Mesendoderm (in vitro differentiated cells): ENCODE measurements at regions not wholly inside any gene's neighbourhood (a gene's known extent, or its start where the extent isn't known, plus 50 kb on each side); places are given as distances from the start of the nearest gene placed in this dataset.

ENCODE experiments used
- DNase-seq: peaks from one replicate; pipeline ENCODE4 v3.0.0; 2013
- H2AK5ac ChIP-seq: 2 replicates; pipeline ENCODE4 v1.6.1; 2013; ENCODE audit warnings: low read length, inconsistent platforms
- H2BK120ac ChIP-seq: 2 replicates; pipeline ENCODE4 v1.6.1; 2013; ENCODE audit warnings: low read depth, mild to moderate bottlenecking, low read length, moderate library complexity, mixed read lengths
- H2BK15ac ChIP-seq: replicated peaks from 2 replicates; pipeline ENCODE4 v1.6.1; 2013; ENCODE audit warnings: low read depth, mild to moderate bottlenecking, moderate library complexity
- H2BK5ac ChIP-seq: 2 replicates; pipeline ENCODE4 v1.6.1; 2013; ENCODE audit warnings: low read length, inconsistent platforms
- H3K18ac ChIP-seq: 2 replicates; pipeline ENCODE4 v1.6.1; 2013; ENCODE audit warnings: mild to moderate bottlenecking, low read length, mixed read lengths
- H3K23ac ChIP-seq: one replicate; pipeline ENCODE4 v1.6.1; 2013; ENCODE audit warnings: low read length
- H3K27ac ChIP-seq: 2 replicates; pipeline ENCODE4 v1.5.1; 2013; ENCODE audit warnings: low read depth, mild to moderate bottlenecking, inconsistent platforms, low read length, moderate library complexity
- H3K27me3 ChIP-seq: 2 replicates; pipeline ENCODE4 v1.6.1; 2013; ENCODE audit warnings: low read length, control low read depth, mild to moderate bottlenecking, inconsistent platforms; ENCODE audit not compliant: insufficient read depth, poor library complexity
- H3K36me3 ChIP-seq: 2 replicates; pipeline ENCODE4 v1.6.1; 2013; ENCODE audit warnings: low read length, inconsistent platforms; ENCODE audit not compliant: control insufficient read depth, insufficient read depth
- H3K4ac ChIP-seq: one replicate; pipeline ENCODE4 v1.6.1; 2013; ENCODE audit warnings: low read depth, mild to moderate bottlenecking, low read length, moderate library complexity
- H3K4me1 ChIP-seq: 2 replicates; pipeline ENCODE4 v1.6.1; 2013; ENCODE audit warnings: low read depth, low read length, inconsistent platforms; ENCODE audit not compliant: control insufficient read depth
- H3K4me2 ChIP-seq: 2 replicates; pipeline ENCODE4 v1.6.1; 2013; ENCODE audit warnings: low read length
- H3K4me3 ChIP-seq: 2 replicates; pipeline ENCODE4 v1.5.1; 2013; ENCODE audit warnings: mild to moderate bottlenecking, low read length
- H3K56ac ChIP-seq: one replicate; pipeline ENCODE4 v1.6.1; 2013; ENCODE audit warnings: low read length
- H3K79me1 ChIP-seq: 2 replicates; pipeline ENCODE4 v1.6.1; 2013; ENCODE audit warnings: low read length, inconsistent platforms
- H3K79me2 ChIP-seq: 2 replicates; pipeline ENCODE4 v1.6.1; 2013; ENCODE audit warnings: mild to moderate bottlenecking, low read length; ENCODE audit not compliant: control insufficient read depth, insufficient read depth
- H3K9ac ChIP-seq: 2 replicates; pipeline ENCODE4 v1.6.1; 2013; ENCODE audit warnings: low read length, inconsistent platforms
- H4K5ac ChIP-seq: one replicate; pipeline ENCODE4 v1.6.1; 2013; ENCODE audit warnings: low read length
- H4K8ac ChIP-seq: one replicate; pipeline ENCODE4 v1.6.1; 2013; ENCODE audit warnings: low read depth, mild to moderate bottlenecking, control low read depth, low read length, moderate library complexity
- WGBS: extraction: QIAGEN DNeasy Blood & Tissue Kit; methylation state at CpG from one replicate; pipeline ENCODE4 v1.1.7; 2013; ENCODE audit warnings: low lambda C conversion rate, missing lambda C conversion rate; ENCODE audit not compliant: insufficient coverage; ENCODE audit errors: extremely low coverage; 5-methylcytosine and 5-hydroxymethylcytosine counted together

- Histone ChIP-seq H3K79me2 (no peaks in the 10 kb centered on the region), H2BK5ac (no peak overlapping the region), H3K36me3 (no peaks in the 10 kb centered on the region), H3K27me3 (no peaks in the 10 kb centered on the region), H4K5ac (no peak overlapping the region), H3K4me1 (no peaks in the 10 kb centered on the region), H3K4ac (no peak overlapping the region), H4K8ac (no peak overlapping the region), H3K23ac (no peak overlapping the region), H3K79me1 (no peaks in the 10 kb centered on the region), H3K56ac (no peak overlapping the region), H2AK5ac (no peak overlapping the region), H3K9ac (no peak overlapping the region), H2BK120ac (no peak overlapping the region), H2BK15ac (no peak overlapping the region), H3K4me2 (no peak overlapping the region), H3K18ac (no peak overlapping the region), H3K27ac (no peak overlapping the region), H3K4me3 (no peak overlapping the region)
- no CpG with 5 or more reads among the region's 2 CpGs for WGBS
- DNase-seq = no peak
These were observed 304.3 kb upstream of the KITLG start for GRCh38 chr12:88884600-88884999.

DNA sequence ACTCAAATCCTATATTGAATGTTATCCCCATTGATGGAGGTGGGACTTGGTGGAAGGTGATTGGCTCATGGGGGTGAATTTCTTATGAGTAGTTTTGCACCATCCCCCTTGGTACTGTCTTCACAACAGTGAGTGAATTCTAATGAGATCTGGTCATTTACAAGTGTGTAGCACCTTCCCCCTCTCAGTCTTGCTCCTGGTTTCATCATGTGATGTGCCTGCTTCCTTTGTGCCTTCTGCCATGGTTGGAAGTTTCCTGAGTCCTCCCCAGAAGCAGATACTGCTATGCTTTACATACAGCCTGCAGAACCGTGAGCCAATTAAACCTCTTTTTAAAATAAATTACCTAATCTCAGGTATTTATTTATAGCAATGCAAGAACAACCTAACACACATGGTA is 302.4 kb upstream of the KITLG start:
- H2BK5ac ChIP-seq = no peak overlapping the region
- H3K79me2 ChIP-seq = no peaks in the 10 kb centered on the region
- no CpG with 5 or more reads among the region's 1 CpG for WGBS
- no peak overlapping the region for H2BK15ac ChIP-seq
- no peak overlapping the region for H4K8ac ChIP-seq
- no peak overlapping the region for H3K27ac ChIP-seq
- no peak overlapping the region for H2BK120ac ChIP-seq
- H3K9ac ChIP-seq = no peak overlapping the region
- no peak overlapping the region for H2AK5ac ChIP-seq
- H3K23ac ChIP-seq = no peak overlapping the region
- no peak overlapping the region for H4K5ac ChIP-seq
- DNase-seq = peak; percentile 23
- no peak overlapping the region for H3K18ac ChIP-seq
- H3K56ac ChIP-seq = no peak overlapping the region
- H3K4me3 ChIP-seq = no peak overlapping the region
- no peaks in the 10 kb centered on the region for H3K36me3 ChIP-seq
- H3K4ac ChIP-seq = no peak overlapping the region
- no peaks in the 10 kb centered on the region for H3K27me3 ChIP-seq
- H3K79me1 ChIP-seq = no peaks in the 10 kb centered on the region
- no peak overlapping the region for H3K4me2 ChIP-seq
- no peaks in the 10 kb centered on the region for H3K4me1 ChIP-seq

- WGBS = no CpG with 5 or more reads among the region's 2 CpGs
- Histone ChIP-seq H2BK15ac (no peak overlapping the region), H3K4me1 (no peaks in the 10 kb centered on the region), H3K4me2 (no peak overlapping the region), H2BK5ac (no peak overlapping the region), H3K27me3 (no peaks in the 10 kb centered on the region), H3K18ac (no peak overlapping the region), H3K9ac (no peak overlapping the region), H3K4ac (no peak overlapping the region), H3K79me1 (no peaks in the 10 kb centered on the region), H3K27ac (no peak overlapping the region), H3K23ac (no peak overlapping the region), H3K4me3 (no peak overlapping the region), H3K36me3 (no peaks in the 10 kb centered on the region), H3K56ac (no peak overlapping the region), H4K8ac (no peak overlapping the region), H2AK5ac (no peak overlapping the region), H2BK120ac (no peak overlapping the region), H3K79me2 (no peaks in the 10 kb centered on the region), H4K5ac (no peak overlapping the region)
- no peak for DNase-seq
These were observed 299.8 kb upstream of the KITLG start for GRCh38 chr12:88880051-88880450.

DNA sequence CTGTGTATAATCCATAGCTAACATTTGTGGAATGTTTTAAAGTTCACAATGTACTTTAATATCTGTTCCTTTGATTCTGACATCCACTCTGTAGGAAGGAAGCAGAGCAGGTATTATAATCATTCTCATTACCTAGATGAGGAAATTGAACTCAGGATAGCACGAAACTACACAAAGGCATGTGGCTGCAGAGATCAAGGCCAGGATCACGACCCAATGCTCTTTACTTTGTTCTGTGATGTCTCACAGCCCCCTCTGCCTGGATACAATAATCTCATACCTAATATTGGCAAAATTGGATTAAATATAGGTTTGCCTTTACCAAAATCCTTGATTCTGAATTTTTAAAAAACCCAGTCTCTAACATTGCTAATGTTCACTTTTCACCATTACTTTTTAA is 298.0 kb upstream of the KITLG start:
- no peak overlapping the region for H3K9ac ChIP-seq
- no peak overlapping the region for H2BK5ac ChIP-seq
- H3K4me2 ChIP-seq = no peak overlapping the region
- H3K79me1 ChIP-seq = no peaks in the 10 kb centered on the region
- H3K27ac ChIP-seq = no peak overlapping the region
- no peak overlapping the region for H4K8ac ChIP-seq
- H3K56ac ChIP-seq = no peak overlapping the region
- no peak overlapping the region for H3K18ac ChIP-seq
- DNase-seq = no peak
- H3K23ac ChIP-seq = no peak overlapping the region
- WGBS = no CpG with 5 or more reads among the region's 2 CpGs
- no peak overlapping the region for H3K4me3 ChIP-seq
- no peak overlapping the region for H4K5ac ChIP-seq
- no peak overlapping the region for H3K4ac ChIP-seq
- H3K79me2 ChIP-seq = no peaks in the 10 kb centered on the region
- H2BK15ac ChIP-seq = no peak overlapping the region
- H2BK120ac ChIP-seq = no peak overlapping the region
- no peaks in the 10 kb centered on the region for H3K36me3 ChIP-seq
- no peaks in the 10 kb centered on the region for H3K27me3 ChIP-seq
- no peak overlapping the region for H2AK5ac ChIP-seq
- no peaks in the 10 kb centered on the region for H3K4me1 ChIP-seq

DNA sequence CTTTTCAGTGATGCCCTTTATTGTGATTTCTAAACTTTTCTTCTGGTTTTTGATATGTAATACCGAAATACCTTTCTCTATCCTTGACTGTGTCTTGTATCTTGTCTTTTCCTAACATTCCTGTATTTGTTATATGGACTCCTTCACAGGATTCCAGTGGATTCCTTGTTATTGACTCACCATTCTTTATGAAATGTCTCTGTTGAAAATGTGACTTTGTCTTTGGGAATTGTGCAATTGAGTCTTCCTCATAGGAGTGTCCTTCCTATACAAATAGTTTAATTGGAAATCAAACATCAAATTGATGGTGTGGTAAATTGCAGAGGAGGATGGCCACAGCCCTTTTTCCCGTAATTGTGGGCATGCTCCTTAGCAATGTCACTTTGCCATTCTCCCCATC is 296.6 kb upstream of the KITLG start:
- Histone ChIP-seq H3K4me2 (no peak overlapping the region), H4K5ac (no peak overlapping the region), H3K27ac (no peak overlapping the region), H3K36me3 (no peaks in the 10 kb centered on the region), H2AK5ac (no peak overlapping the region), H3K56ac (no peak overlapping the region), H2BK5ac (no peak overlapping the region), H2BK15ac (no peak overlapping the region), H3K4me1 (no peaks in the 10 kb centered on the region), H3K18ac (no peak overlapping the region), H3K23ac (no peak overlapping the region), H2BK120ac (no peak overlapping the region), H3K4me3 (no peak overlapping the region), H4K8ac (no peak overlapping the region), H3K79me2 (no peaks in the 10 kb centered on the region), H3K9ac (no peak overlapping the region), H3K79me1 (no peaks in the 10 kb centered on the region), H3K4ac (no peak overlapping the region), H3K27me3 (no peaks in the 10 kb centered on the region)
- no CpG with 5 or more reads among the region's 2 CpGs for WGBS
- DNase-seq = no peak

- Histone ChIP-seq H3K4me1 (no peaks in the 10 kb centered on the region), H2BK15ac (no peak overlapping the region), H4K8ac (no peak overlapping the region), H3K27ac (no peak overlapping the region), H2BK120ac (no peak overlapping the region), H3K9ac (no peak overlapping the region), H3K23ac (no peak overlapping the region), H3K79me2 (no peaks in the 10 kb centered on the region), H4K5ac (no peak overlapping the region), H3K4ac (no peak overlapping the region), H3K79me1 (no peaks in the 10 kb centered on the region), H3K36me3 (no peaks in the 10 kb centered on the region), H3K18ac (no peak overlapping the region), H2BK5ac (no peak overlapping the region), H3K4me2 (no peak overlapping the region), H3K4me3 (no peak overlapping the region), H3K56ac (no peak overlapping the region), H3K27me3 (no peaks in the 10 kb centered on the region), H2AK5ac (no peak overlapping the region)
- no peak for DNase-seq
- no CpG with 5 or more reads among the region's 3 CpGs for WGBS
These were observed 289.9 kb upstream of the KITLG start for GRCh38 chr12:88870000-88870737.
